GM19468 (cell line): ENCODE measurements at regions not wholly inside any gene's neighbourhood (a gene's known extent, or its start where the extent isn't known, plus 50 kb on each side); places are given as distances from the start of the nearest gene placed in this dataset.
"Not testable (repeated sequence)": the region's sequence is repeated elsewhere in the genome, so short reads cannot be mapped to it uniquely, and the experiment has no call there.

Source experiments
- ATAC-seq: cut with Tn5 transposase; IDR thresholded peaks from one replicate; pipeline ENCODE4 v1.9.1; 2021; ENCODE audit warnings: mild to moderate bottlenecking, moderate library complexity, moderate number of reproducible peaks; ENCODE audit not compliant: unreplicated experiment; ENCODE audit errors: extremely low read depth

DNA sequence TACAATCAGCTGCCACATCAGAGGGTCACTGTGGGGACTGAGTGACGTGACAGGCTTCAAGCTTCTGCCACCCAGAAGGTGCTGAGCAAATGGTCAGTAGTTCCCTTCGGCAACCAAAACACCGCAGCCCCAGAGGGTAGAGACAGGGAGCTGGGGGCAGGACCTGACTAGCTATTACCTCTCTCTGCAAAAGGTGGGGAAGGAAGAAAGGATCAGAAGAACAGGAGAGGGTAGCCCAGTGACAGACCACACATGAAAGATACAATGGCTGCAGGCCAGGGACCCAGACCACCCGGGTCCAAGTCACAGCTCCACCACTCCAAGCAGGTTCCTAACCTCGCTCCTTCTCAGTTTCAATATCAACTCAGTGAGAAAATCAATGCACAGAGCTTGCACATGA is 377.1 kb downstream of the NPHP4 start:
- no peak for ATAC-seq

DNA sequence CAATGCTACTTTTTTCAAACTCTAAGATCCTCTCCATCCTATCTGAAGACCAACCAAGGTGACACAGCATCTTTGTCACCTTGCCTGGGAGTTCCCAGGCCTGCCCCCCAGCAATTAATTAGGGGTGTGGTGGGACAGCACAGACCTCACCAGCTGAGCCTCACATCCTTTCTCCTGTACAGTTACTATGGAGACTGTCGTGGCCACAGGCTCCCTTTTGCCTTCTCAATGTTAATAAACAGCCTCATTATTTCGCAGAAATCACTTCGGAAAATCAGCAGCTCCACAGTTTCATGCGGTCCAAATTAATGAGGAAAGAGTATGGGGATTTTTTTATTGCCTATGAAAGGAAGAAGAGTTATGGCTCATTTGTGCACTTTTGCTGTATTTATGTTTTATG is 378.3 kb downstream of the NPHP4 start:
- no peak for ATAC-seq

DNA sequence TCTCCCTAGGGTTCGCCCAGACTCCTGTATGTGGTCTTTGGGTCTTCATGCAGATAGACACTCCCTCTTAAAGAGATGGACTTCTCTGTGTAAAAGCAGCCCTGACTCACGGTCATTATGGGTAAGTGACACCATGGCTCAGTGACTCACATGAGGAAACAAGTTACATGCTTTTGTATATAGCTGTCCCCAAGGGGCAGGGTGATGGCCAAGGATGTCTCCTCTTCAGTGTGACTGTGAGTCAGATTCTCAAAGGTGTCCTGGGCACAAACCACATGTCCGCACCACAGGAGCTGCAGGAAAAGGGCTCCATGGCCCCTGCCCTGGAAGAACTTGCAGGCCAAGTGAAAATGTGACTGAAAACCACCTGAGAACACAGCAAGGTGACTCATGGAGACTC is 380.4 kb downstream of the NPHP4 start:
- ATAC-seq = no peak

DNA sequence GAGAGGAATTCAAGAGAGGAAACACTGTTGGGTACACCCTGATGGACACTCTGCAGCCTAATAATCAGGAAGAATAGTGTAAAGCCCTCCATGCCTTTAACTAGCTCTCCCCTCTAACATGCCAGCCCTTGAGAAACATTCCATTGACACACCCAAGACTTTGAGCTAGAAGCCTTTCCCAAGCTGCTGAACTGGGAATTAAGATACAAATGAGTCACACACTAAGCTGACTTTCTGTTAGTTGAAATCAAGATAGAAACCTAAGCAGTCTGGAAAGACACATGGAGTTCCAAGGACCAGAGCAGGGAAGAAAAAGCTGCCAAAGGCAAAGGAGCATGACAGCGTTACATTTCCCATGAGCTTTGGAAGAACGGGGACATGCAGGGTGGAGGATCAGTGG is 380.8 kb downstream of the NPHP4 start:
- no peak for ATAC-seq

DNA sequence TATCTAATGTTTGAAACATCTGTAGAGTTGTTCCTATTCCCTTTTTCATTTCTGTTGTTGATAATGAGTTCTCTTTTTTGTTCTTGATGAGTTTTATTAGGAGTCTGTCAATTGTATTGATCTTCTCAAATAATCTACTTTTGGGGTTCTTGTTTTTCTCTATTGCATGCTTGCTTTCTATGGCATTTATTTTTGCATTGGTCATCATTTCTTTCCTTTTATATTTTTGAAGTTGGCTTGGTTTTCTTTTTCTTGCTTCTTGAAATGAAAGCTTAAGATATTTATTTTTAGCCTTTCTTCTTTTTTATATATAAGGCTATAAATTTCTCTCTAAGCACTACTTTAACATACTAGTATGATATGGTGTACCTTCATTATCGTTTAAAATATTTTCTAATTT is 381.8 kb downstream of the NPHP4 start:
- ATAC-seq = no peak

DNA sequence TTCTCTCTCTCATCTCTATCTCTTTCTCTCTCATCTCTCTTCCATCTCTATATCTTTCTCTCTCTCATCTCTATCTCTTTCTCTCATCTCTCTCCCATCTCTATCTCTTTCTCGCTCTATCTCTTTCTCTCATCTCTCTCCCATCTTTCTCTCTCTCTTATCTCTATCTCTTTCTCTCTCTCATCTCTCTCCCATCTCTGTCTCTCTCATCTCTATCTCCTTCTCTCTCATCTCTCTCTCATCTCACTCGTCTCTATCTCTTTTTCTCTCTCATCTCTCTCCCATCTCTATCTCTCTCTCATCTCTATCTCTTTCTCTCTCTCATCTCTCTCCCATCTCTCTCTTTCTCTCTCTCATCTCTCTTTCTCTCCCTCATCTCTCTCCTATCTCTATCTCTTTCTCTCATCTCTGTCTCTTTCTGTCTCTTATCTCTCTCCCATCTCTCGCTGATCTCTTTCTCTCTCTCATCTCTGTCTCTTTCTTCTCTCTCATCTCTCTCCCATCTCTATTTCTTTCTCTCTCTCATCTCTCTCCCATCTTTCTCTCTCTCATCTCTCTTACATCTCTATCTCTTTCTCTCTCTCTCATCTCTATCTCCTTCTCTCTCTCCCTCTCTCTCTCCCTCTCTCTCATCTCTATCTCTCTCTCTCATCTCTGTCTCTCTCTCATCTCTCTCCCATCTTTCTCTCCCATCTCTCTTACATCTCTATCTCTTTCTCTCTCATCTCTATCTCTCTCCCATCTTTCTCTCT is 388.7 kb downstream of the NPHP4 start:
- ATAC-seq = no peak

DNA sequence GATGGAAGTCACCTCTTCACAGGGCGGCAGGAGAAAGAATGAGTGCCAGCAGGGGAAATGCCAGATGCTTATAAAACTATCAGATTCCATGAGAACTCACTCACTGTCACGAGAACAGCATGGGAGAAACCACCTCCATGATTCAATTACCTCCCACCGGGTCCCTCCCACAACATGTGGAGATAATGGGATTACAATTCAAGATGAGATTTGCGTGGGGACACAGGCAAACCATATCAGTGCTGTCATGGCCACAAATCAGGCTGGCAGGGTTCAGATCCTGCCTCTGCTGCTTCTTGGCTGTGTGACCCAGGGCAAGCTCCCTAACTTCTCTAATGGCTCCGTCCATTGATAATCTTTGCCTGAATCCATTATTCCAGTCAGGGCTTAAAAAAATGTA is 389.5 kb downstream of the NPHP4 start:
- not testable (repeated sequence) for ATAC-seq

DNA sequence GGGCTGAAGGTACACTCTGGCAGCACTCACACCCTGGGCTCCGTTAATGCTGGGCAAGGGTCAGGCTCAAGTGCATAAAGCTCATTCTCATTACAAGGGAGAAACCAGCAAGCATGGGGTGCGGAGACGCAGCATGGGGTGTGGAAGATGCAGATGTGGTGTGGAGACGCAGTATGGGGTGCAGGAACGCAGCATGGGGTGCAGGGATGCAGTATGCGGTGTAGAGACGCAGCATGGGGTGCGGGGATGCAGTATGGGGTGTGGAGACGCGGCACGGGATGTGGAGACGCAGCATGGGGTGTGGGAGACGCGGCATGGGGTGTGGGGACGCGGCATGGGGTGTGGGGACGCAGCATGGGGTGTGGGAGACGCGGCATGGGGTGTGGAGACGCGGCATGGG is 390.7 kb downstream of the NPHP4 start:
- no peak for ATAC-seq

DNA sequence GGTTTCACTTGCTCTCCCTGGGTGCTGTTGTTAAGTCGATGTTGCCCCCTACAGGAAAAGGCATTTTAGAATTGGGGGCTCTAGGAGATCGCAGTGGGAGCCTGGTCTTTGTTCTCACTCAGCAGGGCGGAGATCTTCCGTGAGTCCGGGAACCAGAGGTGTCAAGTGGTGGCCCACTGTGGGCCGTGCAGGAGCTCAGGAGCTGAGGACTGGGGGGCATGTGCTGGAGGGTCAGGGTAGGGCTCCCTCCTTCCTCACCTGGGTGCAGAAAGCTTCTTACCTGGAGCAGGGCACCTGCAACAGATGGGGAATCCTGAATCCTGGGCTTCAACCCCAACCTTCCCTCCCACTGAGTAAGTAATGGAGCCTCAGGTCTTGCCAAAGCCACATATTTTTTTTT is 392.7 kb downstream of the NPHP4 start:
- ATAC-seq = no peak

DNA sequence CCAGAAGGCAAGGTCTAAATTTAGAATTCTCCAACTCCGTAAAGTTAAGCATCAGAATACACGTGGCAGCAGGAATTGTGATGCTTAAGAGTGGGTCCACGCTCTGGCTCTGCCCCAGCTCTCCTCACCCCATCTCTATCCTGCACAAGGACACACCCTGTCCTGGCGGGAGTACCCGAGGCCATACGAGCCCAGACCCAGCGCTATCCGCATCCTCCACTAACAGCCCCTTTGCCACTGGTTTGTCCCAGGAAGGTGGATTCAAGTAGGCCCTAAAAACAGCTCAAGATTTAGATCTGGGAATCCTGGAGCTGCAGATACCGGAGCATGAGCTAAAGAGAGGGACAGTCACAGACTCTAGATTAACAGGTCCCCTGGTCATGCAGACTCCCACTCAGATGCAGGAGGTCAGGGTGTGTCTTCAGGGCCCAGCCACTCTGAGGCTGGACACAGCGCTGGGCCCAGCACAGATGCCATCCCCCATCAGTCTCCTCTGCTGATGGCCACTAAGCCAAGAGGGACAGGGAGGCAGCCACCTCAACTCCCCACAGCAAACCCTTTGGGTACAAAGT is 393.3 kb downstream of the NPHP4 start:
- ATAC-seq = no peak

DNA sequence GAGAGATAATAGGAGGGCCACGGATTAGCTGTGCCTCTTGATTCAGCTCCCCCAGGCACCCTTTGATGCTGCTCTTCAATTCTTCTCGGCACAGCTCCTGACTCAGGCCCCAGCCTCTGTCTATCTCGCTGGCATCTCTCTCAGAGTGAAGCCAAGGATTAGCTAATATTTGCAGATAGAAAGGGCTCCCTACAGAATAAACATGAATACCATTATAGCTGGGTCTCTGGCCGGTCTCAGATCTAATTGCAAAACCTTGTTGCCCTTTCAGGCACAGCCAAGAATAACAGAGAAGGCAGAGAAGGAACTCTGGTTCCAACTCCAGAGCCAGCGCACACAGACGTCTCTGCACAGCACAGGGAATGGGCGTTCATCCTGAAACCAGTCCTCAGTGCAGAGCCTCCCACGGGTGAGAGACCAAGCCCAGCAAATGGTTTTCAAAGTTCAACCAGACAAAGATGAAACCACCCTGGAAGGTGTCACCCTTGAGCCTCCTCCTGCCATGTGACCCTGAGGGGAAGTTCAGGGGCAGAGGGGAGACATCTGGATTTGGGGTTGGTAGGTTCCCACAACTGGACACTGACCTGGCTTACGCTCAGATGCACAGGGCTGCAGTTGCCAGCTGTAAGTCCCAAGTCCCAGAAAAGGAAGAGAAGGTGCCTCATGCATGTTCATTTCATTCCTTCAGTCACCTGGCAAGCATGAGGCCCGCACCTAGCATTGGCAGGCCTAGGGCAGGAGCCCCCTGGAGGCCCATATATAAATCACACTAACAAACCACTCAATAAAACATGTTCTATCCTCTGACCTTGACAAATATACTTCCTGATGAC is 394.0 kb downstream of the NPHP4 start:
- no peak for ATAC-seq

DNA sequence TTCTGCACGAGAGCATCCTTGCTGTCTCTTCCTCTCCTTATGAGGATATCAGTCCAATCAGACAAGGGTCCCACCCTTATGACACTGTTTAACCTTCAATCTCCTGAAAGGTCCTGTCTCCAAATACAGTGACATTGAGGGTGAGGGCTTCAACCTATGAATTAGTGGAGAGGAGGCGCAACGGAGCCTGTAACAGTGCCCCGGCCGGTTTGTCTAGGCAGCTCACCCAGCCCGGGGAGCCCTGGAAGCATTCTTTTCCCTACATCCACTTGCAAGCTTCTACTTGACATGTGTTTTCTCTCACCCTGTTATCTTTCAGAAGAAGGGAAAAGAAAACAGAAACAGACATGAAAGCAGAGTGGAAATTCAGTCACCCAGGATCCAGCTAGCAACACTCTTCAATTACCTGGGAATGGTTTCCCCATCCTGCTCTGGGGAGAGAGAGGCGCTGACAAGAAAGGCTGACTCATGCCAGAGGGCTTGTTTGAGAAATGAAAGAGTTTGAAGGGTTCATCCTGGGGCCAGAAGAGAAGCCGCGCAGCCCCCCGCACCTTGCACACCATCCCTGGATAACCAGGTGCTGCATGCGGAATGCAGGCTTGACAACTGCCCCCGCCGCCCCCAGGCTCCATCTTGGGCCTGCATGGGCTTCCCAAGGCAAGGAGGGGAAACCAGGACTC is 394.9 kb downstream of the NPHP4 start:
- ATAC-seq = no peak

DNA sequence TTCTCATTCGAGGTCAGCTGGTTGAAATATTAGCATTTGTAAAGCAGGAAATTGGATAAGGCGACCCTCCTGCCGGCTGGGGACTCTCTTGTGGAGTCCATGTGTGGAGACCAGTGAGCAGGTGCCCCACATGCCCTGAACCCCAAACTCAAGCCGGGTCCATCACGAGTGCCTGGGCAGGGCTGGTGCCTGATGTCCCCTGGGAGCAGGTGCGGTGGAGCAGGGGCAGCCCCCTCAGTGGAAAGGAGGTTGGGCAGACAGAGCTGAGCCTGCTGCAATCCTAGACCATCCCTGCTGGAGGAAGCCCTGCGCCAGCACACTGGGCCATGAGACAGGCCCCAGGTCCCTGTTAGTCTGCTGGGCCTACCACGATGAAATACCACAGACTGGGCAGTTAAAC is 395.6 kb downstream of the NPHP4 start:
- no peak for ATAC-seq

DNA sequence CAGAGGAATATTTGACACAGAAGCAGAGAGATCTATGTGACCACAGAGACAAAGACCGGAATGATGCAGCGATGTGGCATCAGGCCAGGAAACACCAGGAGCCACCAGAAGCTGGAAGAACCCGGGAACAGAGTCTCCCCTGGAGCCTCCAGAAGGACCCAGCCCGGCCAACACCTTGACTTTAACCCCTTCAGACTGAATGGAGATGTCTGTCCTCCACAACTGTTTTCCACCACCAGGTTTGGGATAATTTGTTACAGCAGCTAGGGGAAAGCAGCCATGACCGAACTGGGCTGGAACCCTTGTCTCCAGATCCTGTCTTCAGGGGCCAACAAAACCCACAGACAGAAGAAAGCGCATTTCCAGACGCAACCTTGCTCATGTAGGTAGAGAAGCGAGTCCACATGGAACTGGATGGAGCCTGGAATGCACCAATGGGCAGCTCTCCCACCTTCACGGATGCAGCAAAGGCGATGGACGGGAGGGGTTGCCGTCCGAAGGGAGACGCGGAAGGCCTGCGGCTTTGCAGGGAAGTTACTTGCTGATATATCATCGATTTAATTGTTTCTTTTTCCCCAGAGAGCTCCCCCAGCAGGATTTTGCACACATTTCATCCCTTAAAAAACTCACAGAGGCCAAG is 396.6 kb downstream of the NPHP4 start:
- ATAC-seq = no peak

DNA sequence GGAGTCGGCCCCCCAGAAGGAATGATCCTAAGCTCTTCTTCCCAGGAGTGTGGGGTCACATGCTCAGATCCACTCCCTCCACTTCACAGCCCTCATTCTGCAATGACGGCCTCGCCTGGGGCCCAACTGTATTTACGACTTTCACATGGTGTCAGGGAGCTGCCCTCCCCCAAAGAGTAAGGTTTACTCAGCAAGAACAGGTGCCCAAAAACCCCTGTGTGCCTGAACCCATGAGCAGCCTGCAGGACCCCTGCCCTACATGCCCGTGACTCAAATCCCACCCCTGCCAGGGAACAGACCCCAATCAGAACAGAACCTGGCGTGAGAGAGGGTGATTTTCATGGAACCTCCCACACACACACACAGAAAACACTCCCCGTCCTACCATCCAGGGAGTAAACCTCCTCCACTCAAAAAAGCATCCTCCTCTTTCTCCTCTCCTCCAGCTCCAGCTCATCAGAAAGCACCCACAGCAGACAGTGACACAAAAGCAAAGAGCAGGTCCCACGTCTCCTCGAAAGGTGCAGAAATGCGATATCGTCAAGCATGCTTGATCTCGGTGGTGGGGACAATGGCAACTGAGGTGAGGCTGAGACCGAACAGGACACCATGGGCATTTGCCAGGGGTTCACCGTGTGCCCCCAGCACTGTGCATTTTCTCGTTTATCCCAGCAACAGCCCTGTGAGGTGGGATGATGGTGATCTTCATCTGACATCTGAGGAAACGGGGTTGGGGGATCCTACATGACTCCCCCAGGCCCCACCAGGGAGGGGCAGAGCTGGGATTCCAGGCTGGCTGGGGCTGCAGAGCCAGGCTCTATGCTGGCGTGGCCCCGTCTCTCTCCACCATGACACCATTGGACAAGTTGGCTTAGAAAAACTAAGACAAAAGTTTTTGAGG is 397.9 kb downstream of the NPHP4 start:
- no peak for ATAC-seq

DNA sequence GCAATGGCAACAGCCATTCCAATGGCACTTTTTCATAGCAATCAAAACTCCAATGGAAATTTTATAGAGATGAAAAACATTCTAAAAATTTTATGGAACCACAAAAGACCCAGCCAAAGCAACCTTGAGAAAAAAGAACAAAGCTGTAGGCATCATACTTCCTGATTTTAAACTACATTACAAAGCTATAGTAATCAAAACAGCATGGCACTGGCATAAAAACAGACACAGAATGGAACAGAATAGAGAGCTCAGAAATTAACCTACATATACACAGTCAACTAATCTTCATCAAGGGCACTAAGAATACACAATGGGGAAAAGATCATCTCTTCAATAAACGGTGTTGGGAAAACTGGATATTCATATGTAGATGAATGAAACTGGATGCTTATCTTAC is 401.5 kb downstream of the NPHP4 start:
- ATAC-seq = no peak

DNA sequence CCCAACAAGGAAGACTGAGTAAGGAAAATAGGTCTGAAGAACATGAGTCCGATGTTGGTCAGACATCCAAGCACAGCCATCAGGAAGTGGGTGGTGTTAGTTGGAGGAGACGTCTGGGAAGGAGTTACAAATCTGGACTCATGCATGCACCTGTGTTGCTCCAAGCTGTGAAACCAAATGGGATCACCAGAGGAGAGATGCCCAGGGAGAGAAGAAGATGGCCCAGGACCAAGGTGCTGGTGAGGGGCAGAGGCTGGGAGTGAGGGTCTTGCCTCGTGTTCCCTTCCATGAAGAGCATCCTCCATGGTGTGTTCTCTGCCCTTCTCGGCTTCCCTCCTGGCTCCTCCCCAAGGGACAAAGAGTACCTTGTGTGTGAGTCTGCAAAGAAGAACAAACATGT is 405.6 kb downstream of the NPHP4 start:
- ATAC-seq = no peak

DNA sequence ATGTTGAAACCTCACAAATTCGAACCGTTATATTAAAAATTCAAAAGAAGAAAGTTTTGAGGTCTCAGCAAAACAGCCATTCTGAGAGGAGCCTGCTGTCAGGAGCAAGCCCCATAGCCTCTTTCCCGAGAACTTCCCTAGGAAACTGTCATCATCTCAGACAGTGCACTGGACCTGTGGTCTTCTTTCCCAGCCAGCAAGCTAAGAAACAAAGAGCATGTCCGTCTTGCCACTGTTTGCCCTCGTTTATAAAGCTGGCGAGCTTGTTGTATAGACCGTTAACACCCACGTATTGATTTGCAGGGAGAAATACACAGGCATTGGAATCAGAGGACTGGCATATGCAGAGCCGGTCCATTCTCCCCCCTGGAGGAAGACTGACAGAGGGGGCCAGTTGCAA is 407.0 kb downstream of the NPHP4 start:
- ATAC-seq = no peak

DNA sequence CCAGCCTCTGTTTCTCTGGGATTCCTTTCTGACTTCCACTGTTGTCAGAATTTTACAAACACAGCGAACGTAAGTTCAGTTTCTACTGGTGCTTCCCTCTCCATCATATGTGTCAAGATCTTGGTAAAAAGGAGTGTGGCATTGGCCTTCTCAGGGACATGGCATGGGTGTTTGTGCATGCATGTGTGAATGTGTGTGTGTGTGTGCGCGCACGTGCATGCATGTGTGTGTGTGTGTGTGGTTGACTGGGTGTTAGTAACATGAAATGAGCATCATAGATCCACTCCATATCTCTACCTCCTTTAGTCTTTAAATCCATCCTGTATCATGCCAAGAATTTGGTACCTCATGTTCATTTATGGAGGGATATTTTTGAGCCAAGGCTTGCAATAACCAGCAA is 411.3 kb downstream of the NPHP4 start:
- no peak for ATAC-seq
